GM12873 (cell line): ENCODE measurements at regions not wholly inside any gene's neighbourhood (a gene's known extent, or its start where the extent isn't known, plus 50 kb on each side); places are given as distances from the start of the nearest gene placed in this dataset.

ENCODE experiments used
- CTCF ChIP-seq: IDR thresholded peaks from 2 replicates; pipeline ENCODE4 v1.5.1; 2012; ENCODE audit warnings: low read depth, mild to moderate bottlenecking, moderate library complexity, low read length, control low read depth; ENCODE audit not compliant: insufficient read depth; ENCODE audit errors: missing control alignments

GRCh38 chr7:131020759-131021261 is 286.8 kb upstream of the KLF14 start:
- TF ChIP-seq CTCF = no peak

DNA sequence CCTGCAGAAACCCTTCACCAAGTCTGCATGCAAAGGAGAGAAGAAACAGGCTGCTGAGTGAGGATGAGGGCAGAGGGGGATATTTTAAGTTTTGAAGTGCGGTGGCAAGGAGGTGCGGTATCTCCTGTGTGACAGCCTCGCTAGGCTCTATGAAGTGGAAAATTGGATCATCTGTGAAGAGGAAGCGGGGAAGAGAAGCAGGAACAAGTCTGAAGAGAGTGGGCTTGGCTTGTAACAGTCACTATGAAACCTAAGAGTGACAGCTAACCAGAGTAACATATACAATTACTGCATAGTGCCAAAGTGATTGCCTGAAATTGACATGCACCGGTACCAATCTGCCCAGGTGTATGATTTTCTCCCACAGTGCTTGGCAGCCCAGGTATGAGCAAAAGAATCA is 287.5 kb upstream of the KLF14 start:
- TF ChIP-seq CTCF = no peak

DNA sequence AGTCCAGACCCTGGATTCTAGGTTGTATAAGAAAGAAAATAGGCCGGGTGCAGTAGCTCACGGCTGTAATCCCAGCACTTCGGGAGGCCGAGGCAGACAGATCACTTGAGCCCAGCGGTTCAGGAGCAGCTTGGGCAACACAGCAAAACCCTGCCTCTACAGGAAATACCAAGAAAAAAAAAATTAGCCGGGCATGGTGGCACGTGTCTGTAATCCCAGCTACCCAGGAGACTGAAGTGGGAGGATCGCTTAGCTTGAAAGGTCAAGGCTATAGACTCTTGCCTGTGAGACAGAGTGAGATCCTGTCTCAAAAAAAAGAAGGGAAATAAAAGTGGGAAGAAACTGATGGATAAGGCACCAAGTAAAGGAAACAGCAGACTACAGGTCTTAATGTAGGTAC is 287.9 kb upstream of the KLF14 start:
- TF ChIP-seq CTCF = no peak

DNA sequence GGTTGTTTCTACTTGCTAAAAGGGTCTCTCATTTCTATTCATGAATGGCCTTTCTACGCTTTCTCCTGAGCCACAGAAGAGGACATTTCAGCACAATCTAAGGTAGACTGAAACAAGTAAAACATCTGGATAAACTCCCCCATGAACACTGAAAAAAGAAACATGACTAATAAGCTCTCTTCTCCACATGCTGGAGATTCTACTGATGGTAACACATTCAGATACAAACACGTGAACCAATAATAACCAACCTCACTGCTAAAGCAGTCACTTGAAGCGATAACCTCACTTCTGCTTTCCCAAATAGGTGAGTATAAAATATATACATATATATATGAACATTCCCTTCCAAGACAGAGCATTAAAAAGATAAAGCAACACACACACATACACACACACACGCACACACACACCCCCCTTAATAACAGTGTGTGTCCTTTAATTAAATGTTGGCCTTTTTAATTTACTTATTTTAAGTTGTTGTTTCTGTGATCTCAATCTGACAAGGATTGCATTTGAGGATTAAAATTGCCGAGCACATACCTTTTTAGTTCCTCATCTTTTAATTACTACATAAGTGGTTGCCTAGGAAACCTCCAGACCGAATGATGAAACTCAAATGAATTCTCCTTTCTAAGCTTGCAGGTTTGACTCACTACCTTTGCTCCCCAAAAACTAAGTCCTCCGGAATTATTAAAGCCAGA is 292.4 kb upstream of the KLF14 start:
- TF ChIP-seq CTCF = no peak

GRCh38 chr7:131027287-131027773 is 293.3 kb upstream of the KLF14 start:
- no peak for TF ChIP-seq CTCF

DNA sequence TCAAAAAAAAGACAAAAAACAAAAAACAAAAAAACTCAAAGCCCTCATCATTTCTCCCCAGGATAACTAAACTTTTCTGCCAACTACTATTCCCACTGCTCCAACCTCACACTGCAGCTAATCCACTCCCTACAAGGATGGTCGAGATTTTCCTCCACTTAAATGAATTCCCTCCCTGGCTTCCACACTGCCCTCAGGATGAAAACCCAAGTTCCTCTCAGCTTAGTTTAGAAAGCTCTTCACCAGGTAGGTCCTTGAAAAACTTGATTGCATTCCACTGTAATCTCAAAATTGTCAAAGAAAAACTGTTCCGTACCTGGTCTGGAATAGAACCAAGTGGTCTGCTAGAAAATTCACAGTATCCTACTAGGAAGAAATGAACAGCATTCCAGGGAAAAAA is 294.3 kb upstream of the KLF14 start:
- no peak for TF ChIP-seq CTCF

GRCh38 chr7:131029002-131029401 is 295.0 kb upstream of the KLF14 start:
- no peak for TF ChIP-seq CTCF
